ENCODE measurements at regions not wholly inside any gene's neighbourhood (a gene's known extent, or its start where the extent isn't known, plus 50 kb on each side); places are given as distances from the start of the nearest gene placed in this dataset.

- Histone ChIP-seq H3K4me1 (peaks cover 15% of the 10 kb centered on the region), H3K9me3 (no peaks in the 10 kb centered on the region), H3K27me3 (ENCODE audit: insufficient read depth in 3 of 3, low read length in 2 of 3) (no peaks in the 10 kb centered on the region), H3K4me3 (no peak overlapping the region), H3K36me3 (ENCODE audit: insufficient read depth in 1 of 2, low read depth in 1 of 2) (no peaks in the 10 kb centered on the region), H3K27ac (no peak overlapping the region)
- ATAC-seq = no peak
- 81 to 87% (median 85%) methylated on average over 3 of the region's 3 CpGs for WGBS, 3 donors
- intact Hi-C loops (cut with DNase I) = no loop called here
- no peak for TF ChIP-seq CTCF (IDR thresholded peaks at IDR 0.05)
- no peak for DNase-seq
Measured at GRCh38 chr6:6709106-6709505, 120.6 kb downstream of the LY86 start.

GRCh38 chr6:6711031-6711785, 122.7 kb downstream of the LY86 start:
- Histone ChIP-seq H3K4me3 (no peak overlapping the region), H3K27ac (no peak overlapping the region), H3K4me1 (peaks cover 15% of the 10 kb centered on the region), H3K27me3 (ENCODE audit: insufficient read depth in 3 of 3, low read length in 2 of 3) (no peaks in the 10 kb centered on the region), H3K36me3 (ENCODE audit: insufficient read depth in 1 of 2, low read depth in 1 of 2) (no peaks in the 10 kb centered on the region), H3K9me3 (no peaks in the 10 kb centered on the region)
- 81 to 92% (median 87%) methylated on average over 7 of the region's 7 CpGs for WGBS, 3 donors
- TF ChIP-seq CTCF (IDR thresholded peaks at IDR 0.05) = no peak
- intact Hi-C loops (cut with DNase I) = no loop called here
- ATAC-seq (no peak), DNase-seq (no peak)

- Histone ChIP-seq H3K9me3 (no peaks in the 10 kb centered on the region), H3K27me3 (ENCODE audit: insufficient read depth in 3 of 3, low read length in 2 of 3) (no peaks in the 10 kb centered on the region), H3K36me3 (ENCODE audit: insufficient read depth in 1 of 2, low read depth in 1 of 2) (no peaks in the 10 kb centered on the region), H3K4me3 (no peak overlapping the region), H3K4me1 (peaks cover 15% of the 10 kb centered on the region), H3K27ac (no peak overlapping the region)
- intact Hi-C loops (cut with DNase I) = no loop called here
- WGBS, 3 donors = 77 to 86% (median 84%) methylated on average over 7 of the region's 7 CpGs
- no peak for DNase-seq
- ATAC-seq = peak in 2 of 4 donors; percentile 9 to 12
- no peak for TF ChIP-seq CTCF (IDR thresholded peaks at IDR 0.05)
Measured at GRCh38 chr6:6711832-6712448, 123.4 kb downstream of the LY86 start.

- Histone ChIP-seq H3K9me3 (no peaks in the 10 kb centered on the region), H3K27ac (no peak overlapping the region), H3K27me3 (ENCODE audit: insufficient read depth in 3 of 3, low read length in 2 of 3) (no peaks in the 10 kb centered on the region), H3K4me3 (no peak overlapping the region), H3K36me3 (ENCODE audit: insufficient read depth in 1 of 2, low read depth in 1 of 2) (no peaks in the 10 kb centered on the region), H3K4me1 (peaks cover 15% of the 10 kb centered on the region)
- peak in 1 of 2 donors; percentile 36 for DNase-seq
- 37 to 54% (median 40%) methylated on average over 25 of the region's 25 CpGs for WGBS, 3 donors
- no peak for TF ChIP-seq CTCF (IDR thresholded peaks at IDR 0.05)
- ATAC-seq = peak; percentile 59 to 75 (median 62)
- intact Hi-C loops (cut with DNase I) = no loop called here
Measured at GRCh38 chr6:6712449-6713403, 124.2 kb downstream of the LY86 start.
